Coronary artery (tissue), 2 donors: ENCODE measurements at regions not wholly inside any gene's neighbourhood (a gene's known extent, or its start where the extent isn't known, plus 50 kb on each side); places are given as distances from the start of the nearest gene placed in this dataset.

ENCODE experiments used
- DNase-seq: peaks from one replicate; pipeline ENCODE4 v3.0.0-alpha.2; 2017; ENCODE audit warnings: low spot score
- H3K27ac ChIP-seq, 2 donors: fragments of 200-600 bp; sonication (generic); one replicate each; pipeline ENCODE4 v1.5.1; 2016 to 2019
- H3K4me3 ChIP-seq: fragments of 200-600 bp; sonication (generic); 2 replicates; pipeline ENCODE4 v1.5.1; 2016; ENCODE audit warnings: mild to moderate bottlenecking, moderate library complexity
- TF ChIP-seq, protein P1 (sequence below): fragments of 200-600 bp; sonication (generic); IDR thresholded peaks from one replicate; pipeline ENCODE4 v1.5.1; 2019; ENCODE audit warnings: antibody characterized with exemption

DNA sequence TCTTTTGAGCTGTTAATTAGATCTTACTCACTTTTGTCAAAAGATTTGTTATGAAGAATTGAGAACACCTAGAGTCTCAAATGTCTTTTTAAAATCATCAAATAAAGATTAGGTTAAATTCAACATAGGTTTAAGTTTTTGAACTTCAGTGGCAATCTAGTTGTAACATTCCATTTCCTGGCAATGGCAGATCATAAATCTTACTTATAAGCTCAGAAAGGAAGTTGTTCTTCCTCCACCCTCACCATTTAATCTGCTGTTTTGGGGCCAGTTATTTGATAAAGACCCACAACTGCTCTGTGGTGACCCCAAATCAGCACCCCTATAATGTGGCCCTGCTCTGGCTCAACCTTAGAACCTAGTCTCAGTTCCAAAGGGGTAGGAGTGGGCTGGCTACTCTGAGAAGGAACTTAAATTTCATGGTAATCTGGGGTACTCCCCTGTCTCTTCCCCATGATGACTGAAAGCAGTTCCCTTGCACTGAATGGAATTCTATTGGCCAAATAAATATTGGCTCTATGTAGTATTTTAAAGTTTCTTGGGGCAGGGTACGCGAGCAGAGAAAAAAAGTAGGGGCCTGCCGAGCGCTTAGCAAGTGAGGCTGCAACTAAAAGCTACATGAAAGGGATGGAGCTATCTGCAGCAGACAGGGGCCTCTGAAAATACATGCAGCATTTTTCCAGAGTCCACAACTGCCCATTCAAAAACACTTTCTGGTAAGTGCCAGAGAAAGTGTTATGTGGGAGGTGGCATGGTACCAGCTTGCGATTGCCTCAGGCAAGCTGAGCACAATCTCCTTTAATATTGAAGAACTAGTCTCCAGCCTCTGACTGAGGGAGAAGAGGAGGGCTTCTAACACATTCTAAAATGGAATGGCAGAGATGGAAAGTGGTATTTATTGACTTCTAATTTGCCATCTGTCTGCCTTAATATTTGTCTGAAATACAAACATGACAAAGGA, 103.6 kb upstream of the RASGRP1 start:
- Histone ChIP-seq H3K27ac (no peak overlapping the region), H3K4me3 (no peak overlapping the region)
- TF ChIP-seq, protein P1, sequence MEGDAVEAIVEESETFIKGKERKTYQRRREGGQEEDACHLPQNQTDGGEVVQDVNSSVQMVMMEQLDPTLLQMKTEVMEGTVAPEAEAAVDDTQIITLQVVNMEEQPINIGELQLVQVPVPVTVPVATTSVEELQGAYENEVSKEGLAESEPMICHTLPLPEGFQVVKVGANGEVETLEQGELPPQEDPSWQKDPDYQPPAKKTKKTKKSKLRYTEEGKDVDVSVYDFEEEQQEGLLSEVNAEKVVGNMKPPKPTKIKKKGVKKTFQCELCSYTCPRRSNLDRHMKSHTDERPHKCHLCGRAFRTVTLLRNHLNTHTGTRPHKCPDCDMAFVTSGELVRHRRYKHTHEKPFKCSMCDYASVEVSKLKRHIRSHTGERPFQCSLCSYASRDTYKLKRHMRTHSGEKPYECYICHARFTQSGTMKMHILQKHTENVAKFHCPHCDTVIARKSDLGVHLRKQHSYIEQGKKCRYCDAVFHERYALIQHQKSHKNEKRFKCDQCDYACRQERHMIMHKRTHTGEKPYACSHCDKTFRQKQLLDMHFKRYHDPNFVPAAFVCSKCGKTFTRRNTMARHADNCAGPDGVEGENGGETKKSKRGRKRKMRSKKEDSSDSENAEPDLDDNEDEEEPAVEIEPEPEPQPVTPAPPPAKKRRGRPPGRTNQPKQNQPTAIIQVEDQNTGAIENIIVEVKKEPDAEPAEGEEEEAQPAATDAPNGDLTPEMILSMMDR = no peak
- DNase-seq = no peak

DNA sequence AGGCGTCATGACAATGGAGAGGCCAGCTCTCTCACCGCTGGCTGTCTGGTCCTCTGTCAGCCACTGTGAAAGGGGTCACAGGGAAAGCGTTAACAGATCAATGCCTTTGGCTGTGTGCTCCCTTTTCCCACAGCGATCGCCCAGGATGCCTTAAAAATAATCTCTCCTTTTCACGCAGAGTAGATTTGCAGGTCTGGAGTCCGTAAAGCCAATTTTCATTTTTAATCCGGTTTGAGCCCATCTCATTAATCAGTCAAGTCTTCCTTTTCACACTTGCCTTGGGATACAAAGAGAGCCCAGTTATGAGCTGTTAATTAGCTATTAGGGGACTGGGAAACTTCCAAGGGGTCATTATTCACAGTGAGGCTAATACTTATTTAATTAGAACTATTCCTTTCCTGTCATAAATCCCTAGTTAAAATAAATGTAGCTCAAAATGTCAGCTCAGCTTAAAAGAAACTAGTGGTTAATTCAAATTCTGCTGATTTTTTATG, 104.3 kb upstream of the RASGRP1 start:
- H3K27ac ChIP-seq = no peak overlapping the region
- TF ChIP-seq, protein P1 = no peak
- no peak overlapping the region for H3K4me3 ChIP-seq
- no peak for DNase-seq

DNA sequence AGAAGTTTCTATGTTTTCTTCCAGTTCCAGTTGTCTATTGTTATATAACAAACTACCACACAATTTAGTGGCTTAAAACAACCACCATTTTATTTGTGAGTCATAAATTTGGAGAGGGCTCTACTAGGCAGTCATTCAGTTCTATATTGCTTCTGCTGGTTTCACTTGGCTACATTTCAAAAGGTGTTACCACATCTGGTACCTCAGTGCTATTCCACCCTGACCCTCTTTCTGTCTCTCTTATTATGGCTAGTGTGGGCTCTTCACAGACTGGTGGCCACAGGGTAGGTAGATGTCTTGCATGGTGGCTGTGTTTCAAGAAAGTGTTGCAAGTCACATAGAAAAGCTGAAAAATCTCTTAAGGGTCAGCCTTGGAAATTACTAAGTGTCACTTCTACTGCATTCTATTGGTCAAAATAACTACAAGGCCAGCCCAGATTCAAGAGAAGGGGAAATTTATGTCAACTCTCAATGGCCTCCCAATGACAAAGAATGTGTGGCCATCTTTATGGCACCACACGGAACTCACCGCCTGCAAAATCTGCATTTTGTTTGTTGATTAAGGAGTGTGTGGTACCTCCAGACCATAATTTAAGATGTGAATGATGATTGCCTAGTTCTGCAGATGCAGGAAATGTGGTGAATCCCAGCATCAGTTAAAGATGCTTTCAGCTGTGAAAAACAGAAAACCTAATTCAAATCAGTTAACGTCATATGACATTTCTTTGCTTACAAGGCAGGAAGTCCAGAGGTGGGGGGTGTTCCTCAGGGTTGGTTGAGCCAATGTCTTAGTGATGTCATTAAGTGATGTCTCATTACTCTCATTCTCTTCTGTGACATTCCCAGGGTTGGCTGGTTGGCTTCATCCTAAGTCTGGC, 105.8 kb upstream of the RASGRP1 start:
- TF ChIP-seq, protein P1 = no peak
- Histone ChIP-seq H3K4me3 (no peak overlapping the region), H3K27ac (no peak overlapping the region)
- DNase-seq = no peak

DNA sequence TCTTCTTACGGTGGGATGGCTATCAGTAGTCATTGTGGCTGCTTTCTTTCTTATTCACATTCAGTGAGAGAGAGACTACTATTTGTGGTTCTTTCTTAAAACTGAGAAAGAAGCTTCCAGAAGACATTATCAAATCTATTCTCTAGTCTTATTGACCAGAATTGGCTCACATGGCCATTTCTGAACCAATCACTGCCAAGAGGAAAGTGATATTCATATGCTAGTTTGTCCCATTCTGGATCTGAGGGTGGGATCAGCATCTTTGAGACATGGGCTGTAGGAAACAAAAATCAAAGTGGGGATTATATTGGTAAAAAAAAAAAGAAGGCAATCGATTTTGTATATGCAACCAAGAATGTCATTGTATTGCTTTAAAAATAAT, 106.4 kb upstream of the RASGRP1 start:
- no peak overlapping the region for H3K4me3 ChIP-seq
- no peak overlapping the region for H3K27ac ChIP-seq
- TF ChIP-seq, protein P1 = no peak
- DNase-seq = no peak

DNA sequence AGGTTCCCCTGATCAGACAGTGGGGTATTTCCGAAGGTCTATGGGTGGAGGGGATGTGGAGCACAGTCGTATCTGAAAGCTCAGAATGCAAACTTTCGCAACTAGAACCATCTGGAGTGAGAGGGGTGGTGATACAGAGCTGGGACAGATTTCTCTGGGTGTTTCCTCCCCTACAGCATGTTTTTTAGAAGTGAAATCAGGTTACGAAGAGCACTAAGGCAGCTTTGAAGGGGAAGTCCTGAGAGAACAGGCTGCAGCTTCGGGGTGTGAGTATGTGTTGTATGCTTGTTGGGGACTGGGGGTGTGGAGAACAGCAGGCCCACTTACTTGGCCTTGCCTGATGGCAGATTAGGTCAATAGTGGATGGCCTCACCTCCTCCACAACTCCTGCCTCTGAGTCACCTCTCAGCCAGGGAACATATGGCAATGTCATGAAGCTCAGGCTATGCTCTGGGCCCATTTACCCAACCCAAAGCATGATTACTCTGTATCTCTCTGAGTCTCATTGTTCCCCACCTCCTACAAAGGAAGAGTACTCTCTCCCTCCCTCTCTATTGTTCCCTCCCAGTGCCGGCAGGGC, 107.2 kb upstream of the RASGRP1 start:
- no peak overlapping the region for H3K27ac ChIP-seq
- TF ChIP-seq, protein P1 = no peak
- H3K4me3 ChIP-seq = no peak overlapping the region
- no peak for DNase-seq

DNA sequence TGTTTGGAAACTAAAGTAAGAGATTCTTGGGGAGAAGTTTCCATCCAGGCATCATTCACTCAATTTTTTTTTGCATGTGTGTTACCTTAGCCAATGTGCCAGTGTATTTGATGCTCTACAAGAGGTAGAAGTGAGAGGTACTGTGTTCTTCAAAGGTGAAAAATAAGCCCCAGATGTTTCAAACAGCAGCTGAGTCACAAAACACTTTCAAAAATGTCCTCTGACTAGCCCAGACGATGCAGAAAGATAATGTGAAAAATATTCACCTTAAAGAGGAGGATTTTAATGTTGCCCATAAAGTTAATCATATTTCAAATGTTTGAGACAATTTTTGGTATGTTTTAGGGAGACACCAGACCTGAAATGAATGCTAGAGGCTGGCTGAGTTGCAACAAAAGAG, 107.7 kb upstream of the RASGRP1 start:
- DNase-seq = no peak
- no peak overlapping the region for H3K27ac ChIP-seq
- TF ChIP-seq, protein P1 = no peak
- H3K4me3 ChIP-seq = no peak overlapping the region
